IPS DF 6.9 (cell line): ENCODE measurements at regions not wholly inside any gene's neighbourhood (a gene's known extent, or its start where the extent isn't known, plus 50 kb on each side); places are given as distances from the start of the nearest gene placed in this dataset.
"Not testable (repeated sequence)": the region's sequence is repeated elsewhere in the genome, so short reads cannot be mapped to it uniquely, and the experiment has no call there.

Source experiments
- DNase-seq: peaks from one replicate; pipeline ENCODE4 v3.0.0-alpha.2; 2013; ENCODE audit warnings: low read depth, low spot score
- H3K27ac ChIP-seq: one replicate; pipeline ENCODE4 v1.5.1; 2013; ENCODE audit warnings: low read length, control low read depth
- H3K27me3 ChIP-seq: 2 replicates; pipeline ENCODE4 v1.6.1; 2013; ENCODE audit warnings: mild to moderate bottlenecking, low read length; ENCODE audit not compliant: control insufficient read depth, insufficient read depth
- H3K36me3 ChIP-seq: 2 replicates; pipeline ENCODE4 v1.6.1; 2013; ENCODE audit warnings: low read length; ENCODE audit not compliant: control insufficient read depth, insufficient read depth
- H3K4me1 ChIP-seq: 2 replicates; pipeline ENCODE4 v1.6.1; 2013; ENCODE audit warnings: low read length; ENCODE audit not compliant: control insufficient read depth, insufficient read depth
- H3K4me3 ChIP-seq: 2 replicates; pipeline ENCODE4 v1.5.1; 2013; ENCODE audit warnings: mild to moderate bottlenecking, low read length
- H3K9me3 ChIP-seq: 2 replicates; pipeline ENCODE4 v1.6.1; 2013; ENCODE audit warnings: low read length, inconsistent platforms; ENCODE audit not compliant: control insufficient read depth, insufficient read depth
- WGBS: extraction: QIAGEN DNeasy Blood & Tissue Kit; methylation state at CpG from one replicate; pipeline ENCODE4 v1.1.7; 2013; ENCODE audit warnings: mixed read lengths, missing lambda C conversion rate; ENCODE audit not compliant: insufficient read length, insufficient coverage; 5-methylcytosine and 5-hydroxymethylcytosine counted together

DNA sequence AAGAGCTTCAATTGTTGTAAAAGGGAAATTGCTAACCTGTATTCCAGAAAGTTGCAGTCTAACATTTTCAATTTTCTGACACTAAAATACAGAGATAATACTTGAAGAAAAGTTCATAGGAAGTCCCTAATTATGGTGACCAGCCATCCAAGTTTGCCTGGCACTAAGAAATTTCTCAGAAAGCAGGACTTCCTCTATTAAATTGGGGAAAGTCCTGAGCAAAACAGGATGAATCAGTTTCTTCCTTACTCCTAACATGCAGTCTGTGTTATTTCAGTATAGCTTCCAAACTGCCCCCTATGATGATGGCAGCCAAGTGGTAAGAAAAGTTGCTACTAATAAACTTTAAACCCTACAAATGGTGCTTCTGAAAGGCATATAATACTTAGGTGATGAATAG lies 133.5 kb upstream of the SGO1 start:
- Histone ChIP-seq H3K4me1 (no peaks in the 10 kb centered on the region), H3K36me3 (no peaks in the 10 kb centered on the region), H3K27ac (no peak overlapping the region), H3K27me3 (no peaks in the 10 kb centered on the region), H3K4me3 (no peak overlapping the region), H3K9me3 (no peaks in the 10 kb centered on the region)
- DNase-seq, result no peak

DNA sequence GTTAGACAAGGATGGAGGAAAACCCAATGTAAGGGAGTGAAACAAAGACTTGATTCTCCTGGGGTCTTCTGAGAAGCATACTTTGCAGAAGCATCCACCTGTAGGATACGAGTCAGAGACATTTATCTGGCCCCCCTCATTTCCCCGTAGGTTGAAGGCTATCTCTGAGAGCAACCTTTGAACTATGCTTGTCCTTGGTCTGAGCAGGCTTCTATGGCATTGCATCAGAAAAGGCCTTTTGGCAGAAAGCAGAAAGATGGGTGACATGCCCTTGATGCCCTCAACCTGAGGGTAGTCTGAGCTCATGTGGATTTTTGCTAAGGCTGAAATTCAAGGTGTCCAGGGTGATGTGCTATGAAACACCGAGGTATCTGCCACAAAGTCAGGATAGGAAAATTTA lies 131.6 kb upstream of the SGO1 start:
- no peaks in the 10 kb centered on the region for H3K9me3 ChIP-seq
- no peaks in the 10 kb centered on the region for H3K36me3 ChIP-seq
- no peak for DNase-seq
- H3K4me1 ChIP-seq, result no peaks in the 10 kb centered on the region
- no peak overlapping the region for H3K27ac ChIP-seq
- H3K27me3 ChIP-seq, result no peaks in the 10 kb centered on the region
- no peak overlapping the region for H3K4me3 ChIP-seq
- no CpG with 5 or more reads among the region's 3 CpGs for WGBS

GRCh38 chr3:20316238-20316637 lies 130.2 kb upstream of the SGO1 start:
- Histone ChIP-seq H3K36me3 (no peaks in the 10 kb centered on the region), H3K9me3 (no peaks in the 10 kb centered on the region), H3K4me1 (no peaks in the 10 kb centered on the region), H3K27ac (no peak overlapping the region), H3K4me3 (no peak overlapping the region), H3K27me3 (no peaks in the 10 kb centered on the region)
- DNase-seq, result no peak
- WGBS, result no CpG with 5 or more reads among the region's 1 CpG

- WGBS, result no CpG with 5 or more reads among the region's 3 CpGs
- Histone ChIP-seq H3K27me3 (no peaks in the 10 kb centered on the region), H3K4me3 (no peak overlapping the region)
These were observed 124.6 kb upstream of the SGO1 start for GRCh38 chr3:20310629-20311028.

GRCh38 chr3:20307383-20307782 lies 121.4 kb upstream of the SGO1 start:
- no peak for DNase-seq
- H3K27ac ChIP-seq, result no peak overlapping the region
- no peaks in the 10 kb centered on the region for H3K36me3 ChIP-seq
- H3K4me1 ChIP-seq, result no peaks in the 10 kb centered on the region
- H3K27me3 ChIP-seq, result no peaks in the 10 kb centered on the region
- no peaks in the 10 kb centered on the region; the same call in 1 of the 2 replicates for H3K9me3 ChIP-seq
- no peak overlapping the region for H3K4me3 ChIP-seq

More at GRCh38 chr3:20310629-20311028, 124.6 kb upstream of the SGO1 start:
- no peak for DNase-seq
- Histone ChIP-seq H3K27ac (no peak overlapping the region), H3K36me3 (no peaks in the 10 kb centered on the region), H3K4me1 (no peaks in the 10 kb centered on the region), H3K9me3 (no peaks in the 10 kb centered on the region; the same call in 1 of the 2 replicates)

- no peak for DNase-seq
- no peaks in the 10 kb centered on the region; the same call in 1 of the 2 replicates for H3K9me3 ChIP-seq
- no peaks in the 10 kb centered on the region for H3K27me3 ChIP-seq
- no peak overlapping the region for H3K27ac ChIP-seq
- no peaks in the 10 kb centered on the region for H3K36me3 ChIP-seq
- no peak overlapping the region for H3K4me3 ChIP-seq
- no CpG with 5 or more reads among the region's 2 CpGs for WGBS
- no peaks in the 10 kb centered on the region for H3K4me1 ChIP-seq
These were observed 119.6 kb upstream of the SGO1 start for GRCh38 chr3:20305647-20306046.

DNA sequence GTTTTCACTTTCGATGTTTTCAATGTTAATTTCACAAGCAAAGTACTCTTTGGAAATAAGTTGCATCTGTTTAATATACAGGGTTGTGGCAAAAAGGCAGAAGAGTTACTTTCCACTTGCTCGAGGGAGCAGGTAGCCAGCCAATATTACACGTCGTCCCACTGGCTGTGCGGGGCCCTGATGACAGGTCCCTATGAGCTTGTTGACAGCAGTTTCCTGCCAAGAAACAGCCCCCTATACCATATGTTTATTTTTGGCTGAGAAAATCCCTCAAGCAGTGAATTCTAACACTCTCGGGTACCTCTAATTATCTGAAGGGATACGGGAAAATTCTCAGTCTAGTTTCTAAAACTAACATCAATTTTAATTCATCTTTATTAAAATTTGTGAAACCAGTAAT lies 116.8 kb upstream of the SGO1 start:
- H3K9me3 ChIP-seq, result no peaks in the 10 kb centered on the region
- no peak overlapping the region for H3K27ac ChIP-seq
- no peaks in the 10 kb centered on the region for H3K36me3 ChIP-seq
- H3K27me3 ChIP-seq, result no peaks in the 10 kb centered on the region
- H3K4me1 ChIP-seq, result no peaks in the 10 kb centered on the region
- no peak for DNase-seq
- WGBS, result no CpG with 5 or more reads among the region's 7 CpGs
- H3K4me3 ChIP-seq, result no peak overlapping the region

GRCh38 chr3:20288050-20288449 lies 102.0 kb upstream of the SGO1 start:
- no peaks in the 10 kb centered on the region for H3K27me3 ChIP-seq
- no peaks in the 10 kb centered on the region for H3K4me1 ChIP-seq
- no peak for DNase-seq
- no peak overlapping the region for H3K27ac ChIP-seq
- H3K4me3 ChIP-seq, result no peak overlapping the region
- H3K36me3 ChIP-seq, result no peaks in the 10 kb centered on the region
- no peaks in the 10 kb centered on the region for H3K9me3 ChIP-seq

DNA sequence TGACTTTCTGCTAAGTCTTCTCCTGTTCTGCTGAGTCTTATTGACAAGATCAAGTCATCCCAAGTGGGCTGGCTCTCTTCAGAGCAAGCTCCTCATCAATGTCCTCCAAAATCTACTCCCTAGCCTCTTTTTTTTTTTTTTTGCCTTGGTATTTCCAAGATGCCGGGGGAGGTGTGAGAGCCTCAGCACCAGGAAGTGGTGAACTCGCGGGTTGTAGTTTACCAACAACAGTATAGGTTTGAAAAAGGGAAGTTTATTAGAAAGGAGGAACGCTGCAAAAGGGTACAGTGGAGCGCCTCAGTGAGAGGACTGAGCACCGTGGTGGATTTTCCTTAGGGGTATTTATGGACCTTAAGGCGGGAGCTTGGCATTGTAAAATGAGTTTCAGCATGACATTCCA lies 94.3 kb upstream of the SGO1 start:
- Histone ChIP-seq H3K4me3 (no peak overlapping the region), H3K36me3 (no peaks in the 10 kb centered on the region), H3K27ac (no peak overlapping the region), H3K9me3 (no peaks in the 10 kb centered on the region), H3K27me3 (no peaks in the 10 kb centered on the region), H3K4me1 (no peaks in the 10 kb centered on the region)
- no CpG with 5 or more reads among the region's 7 CpGs for WGBS
- DNase-seq, result no peak

- not testable (repeated sequence) for H3K4me3 ChIP-seq, DNase-seq, H3K36me3 ChIP-seq, H3K9me3 ChIP-seq, H3K27me3 ChIP-seq, H3K4me1 ChIP-seq, H3K27ac ChIP-seq
- WGBS, result no CpG with 5 or more reads among the region's 4 CpGs
These were observed 80.0 kb upstream of the SGO1 start for GRCh38 chr3:20265977-20266376.

- Histone ChIP-seq H3K4me3 (no peak overlapping the region), H3K36me3 (no peaks in the 10 kb centered on the region), H3K27me3 (no peaks in the 10 kb centered on the region), H3K27ac (no peak overlapping the region), H3K4me1 (no peaks in the 10 kb centered on the region), H3K9me3 (no peaks in the 10 kb centered on the region)
- 100% methylated on average over 3 of the region's 11 CpGs for WGBS
- no peak for DNase-seq
These were observed 79.0 kb upstream of the SGO1 start for GRCh38 chr3:20264900-20265567.
